Activated naive CD4-positive, alpha-beta T cell treated with anti-CD3 and anti-CD28 coated beads, Interleukin-2, amount 50 U/mL, for 24 hours (primary cell): ENCODE measurements at regions not wholly inside any gene's neighbourhood (a gene's known extent, or its start where the extent isn't known, plus 50 kb on each side); places are given as distances from the start of the nearest gene placed in this dataset.
"Not testable (repeated sequence)": the region's sequence is repeated elsewhere in the genome, so short reads cannot be mapped to it uniquely, and the experiment has no call there.

Experiments
- H3K27ac Mint-ChIP-seq: one replicate; pipeline ENCODE4 v1.8.0; 2021; ENCODE audit warnings: mild to moderate bottlenecking, mixed read lengths
- H3K27me3 Mint-ChIP-seq: one replicate; pipeline ENCODE4 v1.8.0; 2021; ENCODE audit warnings: mixed read lengths
- H3K36me3 Mint-ChIP-seq: one replicate; pipeline ENCODE4 v1.8.0; 2021; ENCODE audit warnings: mixed read lengths
- H3K4me1 Mint-ChIP-seq: one replicate; pipeline ENCODE4 v1.8.0; 2021; ENCODE audit warnings: mixed read lengths
- H3K4me3 Mint-ChIP-seq: one replicate; pipeline ENCODE4 v1.8.0; 2021; ENCODE audit warnings: mild to moderate bottlenecking, mixed read lengths
- H3K9me3 Mint-ChIP-seq: one replicate; pipeline ENCODE4 v1.8.0; 2021; ENCODE audit warnings: mixed read lengths

- H3K4me1 Mint-ChIP-seq: peaks cover 6% of the 10 kb centered on the region
- no peak overlapping the region for H3K4me3 Mint-ChIP-seq
- H3K9me3 Mint-ChIP-seq: no peaks in the 10 kb centered on the region
- H3K36me3 Mint-ChIP-seq: no peaks in the 10 kb centered on the region
- H3K27ac Mint-ChIP-seq: no peak overlapping the region
- no peaks in the 10 kb centered on the region for H3K27me3 Mint-ChIP-seq
Observed at GRCh38 chr10:42992957-42993390, 83.9 kb upstream of the RET start.

- not testable (repeated sequence) for H3K36me3 Mint-ChIP-seq, H3K27me3 Mint-ChIP-seq, H3K27ac Mint-ChIP-seq, H3K4me3 Mint-ChIP-seq, H3K9me3 Mint-ChIP-seq, H3K4me1 Mint-ChIP-seq
Observed at GRCh38 chr10:42994909-42995308, 82.0 kb upstream of the RET start.

- Mint-ChIP-seq H3K27ac (no peak overlapping the region), H3K27me3 (no peaks in the 10 kb centered on the region), H3K36me3 (no peaks in the 10 kb centered on the region), H3K9me3 (no peaks in the 10 kb centered on the region), H3K4me1 (no peaks in the 10 kb centered on the region), H3K4me3 (no peak overlapping the region)
Observed at GRCh38 chr10:42995537-42995936, 81.3 kb upstream of the RET start.

GRCh38 chr10:42996588-42996987, 80.3 kb upstream of the RET start:
- no peaks in the 10 kb centered on the region for H3K36me3 Mint-ChIP-seq
- no peaks in the 10 kb centered on the region for H3K9me3 Mint-ChIP-seq
- H3K4me3 Mint-ChIP-seq: no peak overlapping the region
- no peaks in the 10 kb centered on the region for H3K4me1 Mint-ChIP-seq
- no peaks in the 10 kb centered on the region for H3K27me3 Mint-ChIP-seq
- no peak overlapping the region for H3K27ac Mint-ChIP-seq

- H3K9me3 Mint-ChIP-seq: no peaks in the 10 kb centered on the region
- H3K27ac Mint-ChIP-seq: no peak overlapping the region
- no peak overlapping the region for H3K4me3 Mint-ChIP-seq
- H3K36me3 Mint-ChIP-seq: no peaks in the 10 kb centered on the region
- no peaks in the 10 kb centered on the region for H3K4me1 Mint-ChIP-seq
- no peaks in the 10 kb centered on the region for H3K27me3 Mint-ChIP-seq
Observed at GRCh38 chr10:42997151-42997848, 79.6 kb upstream of the RET start.

GRCh38 chr10:42997849-42998165, 79.1 kb upstream of the RET start:
- Mint-ChIP-seq H3K36me3 (no peaks in the 10 kb centered on the region), H3K9me3 (no peaks in the 10 kb centered on the region), H3K27me3 (no peaks in the 10 kb centered on the region), H3K27ac (no peak overlapping the region), H3K4me1 (no peaks in the 10 kb centered on the region), H3K4me3 (no peak overlapping the region)

- Mint-ChIP-seq H3K27me3 (no peaks in the 10 kb centered on the region), H3K4me1 (no peaks in the 10 kb centered on the region), H3K27ac (no peak overlapping the region), H3K4me3 (no peak overlapping the region), H3K9me3 (no peaks in the 10 kb centered on the region), H3K36me3 (no peaks in the 10 kb centered on the region)
Observed at GRCh38 chr10:42998481-42999384, 78.1 kb upstream of the RET start.

- no peaks in the 10 kb centered on the region for H3K36me3 Mint-ChIP-seq
- peaks cover 2% of the 10 kb centered on the region for H3K27me3 Mint-ChIP-seq
- no peak overlapping the region for H3K27ac Mint-ChIP-seq
- no peaks in the 10 kb centered on the region for H3K9me3 Mint-ChIP-seq
- no peaks in the 10 kb centered on the region for H3K4me1 Mint-ChIP-seq
- H3K4me3 Mint-ChIP-seq: no peak overlapping the region
Observed at GRCh38 chr10:42999385-43000020, 77.4 kb upstream of the RET start.

GRCh38 chr10:43000021-43000411, 76.9 kb upstream of the RET start:
- H3K4me1 Mint-ChIP-seq: no peaks in the 10 kb centered on the region
- peaks cover 2% of the 10 kb centered on the region for H3K27me3 Mint-ChIP-seq
- H3K36me3 Mint-ChIP-seq: no peaks in the 10 kb centered on the region
- H3K27ac Mint-ChIP-seq: no peak overlapping the region
- H3K9me3 Mint-ChIP-seq: no peaks in the 10 kb centered on the region
- no peak overlapping the region for H3K4me3 Mint-ChIP-seq

- no peak overlapping the region for H3K27ac Mint-ChIP-seq
- no peak overlapping the region for H3K4me3 Mint-ChIP-seq
- no peaks in the 10 kb centered on the region for H3K4me1 Mint-ChIP-seq
- no peaks in the 10 kb centered on the region for H3K36me3 Mint-ChIP-seq
- H3K27me3 Mint-ChIP-seq: peaks cover 2% of the 10 kb centered on the region
- no peaks in the 10 kb centered on the region for H3K9me3 Mint-ChIP-seq
Observed at GRCh38 chr10:43000651-43001426, 76.0 kb upstream of the RET start.

- no peaks in the 10 kb centered on the region for H3K4me1 Mint-ChIP-seq
- no peak overlapping the region for H3K27ac Mint-ChIP-seq
- H3K36me3 Mint-ChIP-seq: no peaks in the 10 kb centered on the region
Observed at GRCh38 chr10:43001427-43001795, 75.5 kb upstream of the RET start.

GRCh38 chr10:43002596-43002995, 74.3 kb upstream of the RET start:
- no peak overlapping the region for H3K4me3 Mint-ChIP-seq
- peaks cover 5% of the 10 kb centered on the region for H3K27me3 Mint-ChIP-seq
- no peak overlapping the region for H3K27ac Mint-ChIP-seq
- no peaks in the 10 kb centered on the region for H3K36me3 Mint-ChIP-seq
- H3K4me1 Mint-ChIP-seq: no peaks in the 10 kb centered on the region
- H3K9me3 Mint-ChIP-seq: no peaks in the 10 kb centered on the region

More at GRCh38 chr10:43001427-43001795, 75.5 kb upstream of the RET start:
- Mint-ChIP-seq H3K27me3 (peaks cover 2% of the 10 kb centered on the region), H3K9me3 (no peaks in the 10 kb centered on the region), H3K4me3 (no peak overlapping the region)

GRCh38 chr10:43006490-43006889, 70.4 kb upstream of the RET start:
- Mint-ChIP-seq H3K4me3 (no peak overlapping the region), H3K36me3 (no peaks in the 10 kb centered on the region), H3K27ac (no peak overlapping the region), H3K9me3 (no peaks in the 10 kb centered on the region), H3K4me1 (no peaks in the 10 kb centered on the region), H3K27me3 (peaks cover 10% of the 10 kb centered on the region)

- Mint-ChIP-seq H3K9me3 (no peaks in the 10 kb centered on the region), H3K27ac (no peak overlapping the region)
Observed at GRCh38 chr10:43012578-43012977, 64.3 kb upstream of the RET start.

GRCh38 chr10:43013065-43013464, 63.8 kb upstream of the RET start:
- no peaks in the 10 kb centered on the region for H3K4me1 Mint-ChIP-seq
- H3K27me3 Mint-ChIP-seq: peaks cover 5% of the 10 kb centered on the region
- H3K36me3 Mint-ChIP-seq: no peaks in the 10 kb centered on the region
- no peaks in the 10 kb centered on the region for H3K9me3 Mint-ChIP-seq
- no peak overlapping the region for H3K4me3 Mint-ChIP-seq
- H3K27ac Mint-ChIP-seq: no peak overlapping the region

More at GRCh38 chr10:43012578-43012977, 64.3 kb upstream of the RET start:
- H3K4me3 Mint-ChIP-seq: no peak overlapping the region
- no peaks in the 10 kb centered on the region for H3K36me3 Mint-ChIP-seq
- H3K4me1 Mint-ChIP-seq: no peaks in the 10 kb centered on the region
- H3K27me3 Mint-ChIP-seq: peaks cover 5% of the 10 kb centered on the region
